ENCODE measurements at regions not wholly inside any gene's neighbourhood (a gene's known extent, or its start where the extent isn't known, plus 50 kb on each side); places are given as distances from the start of the nearest gene placed in this dataset.
A peak's percentile ranks its signal among the peaks of the same experiment; 100 is the strongest.
"Not testable (repeated sequence)": the region's sequence is repeated elsewhere in the genome, so short reads cannot be mapped to it uniquely, and the experiment has no call there.

DNA sequence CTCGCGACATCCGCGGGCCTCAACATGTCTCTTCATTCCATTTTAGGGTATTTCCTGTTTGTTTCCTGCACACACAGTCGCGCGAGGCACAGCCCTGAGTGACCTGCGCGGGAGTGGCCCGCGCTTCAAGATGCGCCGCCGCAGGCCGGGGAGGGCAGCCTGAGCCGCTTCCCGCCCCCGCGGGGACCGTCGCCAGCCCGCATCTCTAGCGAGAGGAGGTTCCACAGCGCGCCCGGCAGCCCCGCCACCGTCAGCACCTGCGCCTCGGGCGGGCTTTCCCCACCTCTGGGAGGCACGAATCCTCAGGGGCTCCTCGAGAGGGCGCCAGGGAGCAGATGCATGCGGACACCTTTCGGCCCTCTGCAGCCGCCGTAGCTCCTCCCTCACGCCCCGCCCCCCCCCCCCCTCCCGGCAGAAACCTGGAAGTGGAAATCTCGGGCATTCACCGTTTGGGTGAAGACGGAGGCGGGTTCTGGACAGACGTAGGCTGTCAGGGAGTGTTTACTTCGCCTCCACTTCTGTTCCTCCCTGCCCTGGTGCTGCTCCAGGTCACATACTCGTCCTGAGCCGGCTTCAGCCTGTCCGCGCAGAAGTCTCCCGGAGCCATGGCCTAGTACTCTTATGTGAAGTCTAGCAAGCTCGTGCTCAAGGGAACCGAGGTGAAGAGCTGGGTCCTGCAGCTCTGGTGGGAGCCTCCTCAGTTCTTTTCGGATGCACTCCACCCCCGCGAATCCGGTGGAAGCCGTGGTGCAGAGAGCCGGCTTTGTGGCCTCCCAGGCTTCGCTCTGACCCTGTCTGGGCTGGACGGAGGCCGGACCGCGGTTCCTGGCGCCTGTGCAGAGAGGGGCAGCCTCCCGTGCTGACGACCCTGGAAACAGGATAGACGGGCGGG, 880.5 kb upstream of the DEFB115 start:
- H3K27me3 Mint-ChIP-seq: no peaks in the 10 kb centered on the region
- DNase-seq (ENCODE audit: low spot score in 2 of 2) (peak; percentile 78 to 92), ATAC-seq (replicated peaks; ENCODE audit: extremely low read depth, poor library complexity, severe bottlenecking) (peak; percentile 93)
- peaks cover 37% of the 10 kb centered on the region for H3K4me1 Mint-ChIP-seq
- H3K27ac Mint-ChIP-seq (ENCODE audit: low read depth): peak overlapping the region; percentile 93
- peak overlapping the region; percentile 78 for H3K4me3 Mint-ChIP-seq
- peaks cover 30% of the 10 kb centered on the region for H3K36me3 Mint-ChIP-seq (ENCODE audit: insufficient read depth)
- H3K9me3 Mint-ChIP-seq: peaks cover 6% of the 10 kb centered on the region

DNA sequence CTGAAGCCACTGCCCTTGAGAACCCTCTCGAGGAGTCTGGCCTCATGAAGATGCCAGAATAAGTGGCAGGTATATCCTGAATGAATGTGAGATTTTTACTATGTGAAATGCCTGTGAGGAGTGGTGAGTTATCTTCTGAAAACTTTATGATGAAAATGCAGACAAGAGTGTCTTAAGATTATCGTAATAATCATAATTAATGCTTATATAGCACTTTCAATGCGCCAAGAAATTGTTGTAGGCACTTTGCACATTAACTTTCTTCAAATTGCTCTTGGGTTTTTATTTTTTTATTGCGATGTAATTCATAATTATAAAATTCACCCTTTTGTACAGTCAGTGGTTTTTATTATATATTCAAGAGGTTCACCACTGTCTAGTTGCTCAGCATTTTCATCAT, 879.1 kb upstream of the DEFB115 start:
- Mint-ChIP-seq H3K27ac (ENCODE audit: low read depth) (peak overlapping the region; percentile 93), H3K36me3 (ENCODE audit: insufficient read depth) (peaks cover 37% of the 10 kb centered on the region), H3K4me1 (peaks cover 47% of the 10 kb centered on the region), H3K4me3 (peak overlapping the region; percentile 78)
- H3K27me3 Mint-ChIP-seq; ATAC-seq (replicated peaks; ENCODE audit: extremely low read depth, poor library complexity, severe bottlenecking); DNase-seq (ENCODE audit: low spot score in 2 of 2); H3K9me3 Mint-ChIP-seq: not testable (repeated sequence)

GRCh38 chr20:30378721-30379120, 878.7 kb upstream of the DEFB115 start:
- H3K27me3 Mint-ChIP-seq; DNase-seq (ENCODE audit: low spot score in 2 of 2); H3K27ac Mint-ChIP-seq (ENCODE audit: low read depth); ATAC-seq (replicated peaks; ENCODE audit: extremely low read depth, poor library complexity, severe bottlenecking); H3K9me3 Mint-ChIP-seq: not testable (repeated sequence)
- Mint-ChIP-seq H3K4me1 (peaks cover 50% of the 10 kb centered on the region), H3K4me3 (peak overlapping the region; percentile 78), H3K36me3 (ENCODE audit: insufficient read depth) (peaks cover 40% of the 10 kb centered on the region)

DNA sequence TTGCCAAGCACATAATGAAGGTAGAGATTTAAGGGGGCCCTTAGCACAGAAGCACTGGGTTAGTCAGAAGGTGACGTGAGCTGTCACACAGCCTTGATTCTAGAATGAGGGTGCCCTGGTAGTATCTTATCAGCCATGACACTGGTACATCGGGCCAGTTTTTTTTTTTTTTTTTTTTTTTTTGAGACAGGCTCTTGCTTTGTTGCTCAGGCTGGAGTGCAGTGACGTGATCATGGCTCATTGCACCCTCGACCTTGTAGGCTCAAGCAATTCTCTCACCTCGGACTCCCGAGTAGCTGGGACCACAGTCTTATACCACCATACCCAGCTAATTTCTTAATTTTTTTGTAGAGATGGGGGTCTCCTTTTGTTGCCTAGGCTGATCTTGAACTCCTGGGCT, 872.6 kb upstream of the DEFB115 start:
- H3K27ac Mint-ChIP-seq (ENCODE audit: low read depth); H3K9me3 Mint-ChIP-seq; H3K4me3 Mint-ChIP-seq; H3K27me3 Mint-ChIP-seq; ATAC-seq (replicated peaks; ENCODE audit: extremely low read depth, poor library complexity, severe bottlenecking); DNase-seq (ENCODE audit: low spot score in 2 of 2): not testable (repeated sequence)
- Mint-ChIP-seq H3K36me3 (ENCODE audit: insufficient read depth) (peaks cover 37% of the 10 kb centered on the region), H3K4me1 (peaks cover 41% of the 10 kb centered on the region)

DNA sequence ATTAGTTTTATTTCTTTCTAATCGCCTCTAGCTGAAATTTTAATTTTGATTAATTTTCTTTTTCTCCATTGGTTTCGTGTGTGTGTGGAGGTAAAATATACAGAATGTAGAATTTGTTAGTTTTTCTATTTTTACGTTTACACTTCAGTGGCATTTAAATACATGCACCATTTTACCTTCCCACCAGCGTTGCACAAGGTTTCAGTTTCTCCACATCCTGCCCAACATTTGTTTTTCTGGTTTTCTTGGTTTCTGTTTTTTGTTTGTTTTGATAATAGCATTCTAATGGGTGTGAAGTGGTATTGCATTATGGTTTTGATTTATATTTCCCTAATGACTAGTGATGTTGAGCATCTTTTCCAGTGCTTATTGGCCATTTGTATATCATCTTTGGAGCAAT, 871.4 kb upstream of the DEFB115 start:
- peaks cover 35% of the 10 kb centered on the region for H3K36me3 Mint-ChIP-seq (ENCODE audit: insufficient read depth)
- not testable (repeated sequence) for H3K27ac Mint-ChIP-seq (ENCODE audit: low read depth); H3K9me3 Mint-ChIP-seq; DNase-seq (ENCODE audit: low spot score in 2 of 2); H3K27me3 Mint-ChIP-seq; ATAC-seq (replicated peaks; ENCODE audit: extremely low read depth, poor library complexity, severe bottlenecking)
- peaks cover 37% of the 10 kb centered on the region for H3K4me1 Mint-ChIP-seq
- peak overlapping the region; percentile 54 for H3K4me3 Mint-ChIP-seq

DNA sequence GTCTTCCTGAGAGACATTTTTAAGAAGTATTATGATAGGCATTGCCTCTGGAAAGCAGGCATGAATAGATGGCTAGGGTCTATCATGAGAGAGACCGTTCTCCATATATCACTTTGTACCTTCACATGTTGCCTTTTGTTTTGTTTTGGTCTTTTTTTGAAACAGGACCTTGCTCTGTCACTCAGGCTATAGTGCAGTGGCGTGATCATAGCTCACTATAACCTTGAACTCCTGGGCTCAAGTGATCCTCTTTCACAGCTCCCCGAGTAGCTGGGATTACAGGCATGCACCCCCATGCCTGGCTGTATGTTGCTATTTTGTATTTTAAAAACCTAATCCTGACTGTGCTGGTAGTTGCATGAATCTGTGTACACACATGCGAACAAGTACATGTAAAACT, 869.6 kb upstream of the DEFB115 start:
- not testable (repeated sequence) for H3K9me3 Mint-ChIP-seq; H3K27ac Mint-ChIP-seq (ENCODE audit: low read depth); H3K27me3 Mint-ChIP-seq; DNase-seq (ENCODE audit: low spot score in 2 of 2); H3K4me3 Mint-ChIP-seq; ATAC-seq (replicated peaks; ENCODE audit: extremely low read depth, poor library complexity, severe bottlenecking)
- H3K4me1 Mint-ChIP-seq: peaks cover 23% of the 10 kb centered on the region
- H3K36me3 Mint-ChIP-seq (ENCODE audit: insufficient read depth): peaks cover 35% of the 10 kb centered on the region

DNA sequence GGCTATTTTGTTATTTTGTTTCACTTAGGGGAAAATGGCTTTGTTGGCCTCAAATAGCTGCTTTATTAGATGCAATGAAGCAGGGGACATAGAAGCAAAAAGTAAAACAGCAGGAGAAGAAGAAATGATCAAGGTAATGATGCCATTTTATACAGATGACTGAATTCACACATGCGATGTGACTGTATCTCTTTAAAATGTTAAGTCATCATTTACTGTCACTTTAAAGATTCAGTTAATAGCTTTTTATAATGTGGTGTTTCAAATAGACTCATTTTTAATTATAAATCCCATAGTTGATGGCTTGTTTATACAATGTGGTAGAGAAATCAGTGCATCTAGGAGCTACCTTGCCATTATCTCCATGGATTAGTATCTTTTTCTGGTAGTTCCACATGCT, 863.9 kb upstream of the DEFB115 start:
- not testable (repeated sequence) for H3K27ac Mint-ChIP-seq (ENCODE audit: low read depth); H3K9me3 Mint-ChIP-seq; H3K4me3 Mint-ChIP-seq; ATAC-seq (replicated peaks; ENCODE audit: extremely low read depth, poor library complexity, severe bottlenecking); H3K27me3 Mint-ChIP-seq; H3K4me1 Mint-ChIP-seq; DNase-seq (ENCODE audit: low spot score in 2 of 2)
- H3K36me3 Mint-ChIP-seq (ENCODE audit: insufficient read depth): peaks cover 44% of the 10 kb centered on the region

GRCh38 chr20:30397111-30397510, 860.4 kb upstream of the DEFB115 start:
- peaks cover 55% of the 10 kb centered on the region for H3K36me3 Mint-ChIP-seq (ENCODE audit: insufficient read depth)
- H3K27me3 Mint-ChIP-seq; H3K27ac Mint-ChIP-seq (ENCODE audit: low read depth); ATAC-seq (replicated peaks; ENCODE audit: extremely low read depth, poor library complexity, severe bottlenecking); H3K9me3 Mint-ChIP-seq; DNase-seq (ENCODE audit: low spot score in 2 of 2); H3K4me3 Mint-ChIP-seq; H3K4me1 Mint-ChIP-seq: not testable (repeated sequence)

- H3K27ac Mint-ChIP-seq (ENCODE audit: low read depth); ATAC-seq (replicated peaks; ENCODE audit: extremely low read depth, poor library complexity, severe bottlenecking); DNase-seq (ENCODE audit: low spot score in 2 of 2); H3K4me1 Mint-ChIP-seq; H3K27me3 Mint-ChIP-seq; H3K9me3 Mint-ChIP-seq; H3K4me3 Mint-ChIP-seq: not testable (repeated sequence)
- H3K36me3 Mint-ChIP-seq (ENCODE audit: insufficient read depth): peaks cover 28% of the 10 kb centered on the region
Observed at GRCh38 chr20:30405061-30405460, 852.4 kb upstream of the DEFB115 start.

DNA sequence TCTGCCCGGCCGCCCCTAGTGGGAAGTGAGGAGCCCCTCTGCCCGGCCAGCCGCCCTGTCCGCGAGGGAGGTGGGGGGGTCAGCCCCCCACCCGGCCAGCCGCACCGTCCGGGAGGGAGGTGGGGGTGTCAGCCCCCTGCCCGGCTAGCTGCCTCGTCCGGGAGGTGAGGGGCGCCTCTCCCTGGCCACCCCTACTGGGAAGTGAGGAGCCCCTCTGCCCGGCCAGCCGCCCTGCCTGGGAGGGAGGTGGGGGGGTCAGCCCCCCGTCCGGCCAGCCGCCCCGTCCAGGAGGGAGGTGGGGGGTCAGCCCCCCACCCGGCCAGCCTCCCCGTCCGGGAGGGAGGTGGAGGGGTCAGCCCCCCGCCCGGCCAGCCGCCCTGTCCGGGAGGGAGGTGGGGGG, 851.9 kb upstream of the DEFB115 start:
- H3K27ac Mint-ChIP-seq (ENCODE audit: low read depth); DNase-seq (ENCODE audit: low spot score in 2 of 2); H3K27me3 Mint-ChIP-seq; ATAC-seq (replicated peaks; ENCODE audit: extremely low read depth, poor library complexity, severe bottlenecking); H3K4me1 Mint-ChIP-seq; H3K9me3 Mint-ChIP-seq; H3K4me3 Mint-ChIP-seq: not testable (repeated sequence)
- H3K36me3 Mint-ChIP-seq (ENCODE audit: insufficient read depth): peaks cover 24% of the 10 kb centered on the region

GRCh38 chr20:30406370-30406769, 851.1 kb upstream of the DEFB115 start:
- not testable (repeated sequence) for H3K4me3 Mint-ChIP-seq; ATAC-seq (replicated peaks; ENCODE audit: extremely low read depth, poor library complexity, severe bottlenecking); DNase-seq (ENCODE audit: low spot score in 2 of 2); H3K27me3 Mint-ChIP-seq; H3K4me1 Mint-ChIP-seq; H3K27ac Mint-ChIP-seq (ENCODE audit: low read depth); H3K9me3 Mint-ChIP-seq
- peaks cover 17% of the 10 kb centered on the region for H3K36me3 Mint-ChIP-seq (ENCODE audit: insufficient read depth)

GRCh38 chr20:30412972-30413371, 844.5 kb upstream of the DEFB115 start:
- H3K36me3 Mint-ChIP-seq (ENCODE audit: insufficient read depth): no peaks in the 10 kb centered on the region
- H3K27ac Mint-ChIP-seq (ENCODE audit: low read depth): no peak overlapping the region
- DNase-seq (ENCODE audit: low spot score in 2 of 2) (no peak), ATAC-seq (replicated peaks; ENCODE audit: extremely low read depth, poor library complexity, severe bottlenecking) (no peak)
- no peaks in the 10 kb centered on the region for H3K4me1 Mint-ChIP-seq
- no peak overlapping the region for H3K4me3 Mint-ChIP-seq
- no peaks in the 10 kb centered on the region for H3K27me3 Mint-ChIP-seq
- H3K9me3 Mint-ChIP-seq: peaks cover 33% of the 10 kb centered on the region

GRCh38 chr20:30417387-30417786, 840.1 kb upstream of the DEFB115 start:
- not testable (repeated sequence) for H3K4me3 Mint-ChIP-seq; H3K36me3 Mint-ChIP-seq (ENCODE audit: insufficient read depth); DNase-seq (ENCODE audit: low spot score in 2 of 2); H3K4me1 Mint-ChIP-seq; H3K27ac Mint-ChIP-seq (ENCODE audit: low read depth); ATAC-seq (replicated peaks; ENCODE audit: extremely low read depth, poor library complexity, severe bottlenecking); H3K27me3 Mint-ChIP-seq
- H3K9me3 Mint-ChIP-seq: peaks cover 21% of the 10 kb centered on the region

All from central memory CD8-positive, alpha-beta T cell (primary cell).